Prostate gland (tissue), 2 donors: ENCODE measurements at regions not wholly inside any gene's neighbourhood (a gene's known extent, or its start where the extent isn't known, plus 50 kb on each side); places are given as distances from the start of the nearest gene placed in this dataset.
"Not testable (repeated sequence)": the region's sequence is repeated elsewhere in the genome, so short reads cannot be mapped to it uniquely, and the experiment has no call there.

ENCODE experiments used
- DNase-seq: peaks from one replicate; pipeline ENCODE4 v3.0.0-alpha.2; 2019; ENCODE audit warnings: low spot score
- H3K27ac ChIP-seq, 2 donors: fragments of 200-600 bp; sonication (generic); 2 replicates each; pipeline ENCODE4 v1.5.1; 2017 to 2019
- H3K27me3 ChIP-seq: fragments of 200-600 bp; sonication (generic); replicated peaks from 2 replicates; pipeline ENCODE4 v1.5.1; 2019; ENCODE audit not compliant: insufficient read depth
- H3K36me3 ChIP-seq, 2 donors: fragments of 200-600 bp; sonication (generic); 1 replicate in 1 of 2; 2 replicates in 1 of 2; pipeline versions ENCODE4 v1.5.1 to v1.8.1; 2017 to 2019
- H3K4me1 ChIP-seq: fragments of 200-600 bp; sonication (generic); replicated peaks from 2 replicates; pipeline ENCODE4 v1.5.1; 2019
- H3K4me3 ChIP-seq, 2 donors: fragments of 200-600 bp; sonication (generic); 2 replicates each; pipeline ENCODE4 v1.5.1; 2017 to 2019
- H3K9me3 ChIP-seq: fragments of 200-600 bp; sonication (generic); 2 replicates; pipeline ENCODE4 v1.5.1; 2017
- CTCF ChIP-seq, 4 experiments: fragments of 200-600 bp in 2 of 4; fragments of 450-650 bp in 2 of 4; sonication (generic) in 2 of 4; IDR thresholded peaks; 1 replicate in 3 of 4; 2 replicates in 1 of 4; pipeline ENCODE4 v1.5.1; 2016 to 2019; ENCODE audit warnings: antibody characterized with exemption in 4 of 4, mild to moderate bottlenecking in 2 of 4, moderate library complexity in 2 of 4
- POLR2A ChIP-seq: fragments of 450-650 bp; IDR thresholded peaks from one replicate; pipeline ENCODE4 v1.6.1; 2016; ENCODE audit warnings: antibody characterized with exemption, mild to moderate bottlenecking
- POLR2AphosphoS5 ChIP-seq: sonication (generic); formaldehyde crosslinking; IDR thresholded peaks from one replicate; pipeline ENCODE4 v1.6.1; 2017; ENCODE audit warnings: antibody characterized with exemption
- WGBS: methylation state at CpG from one replicate; pipeline ENCODE4 v1.1.5; 2018; 5-methylcytosine and 5-hydroxymethylcytosine counted together
- intact Hi-C: fragments of 100-400 bp; cut with DNase I; formaldehyde crosslinking; loops from one replicate; pipeline ENCODE4 v1.14.2; 2022

GRCh38 chr22:47406180-47406834 is 643.9 kb downstream of the TBC1D22A start:
- no peak for DNase-seq

GRCh38 chr22:47405222-47405621 is 642.8 kb downstream of the TBC1D22A start:
- 96% methylated on average over 15 of the region's 15 CpGs for WGBS
- DNase-seq, H3K27me3 ChIP-seq: not testable (repeated sequence)

More at GRCh38 chr22:47406180-47406834, 643.9 kb downstream of the TBC1D22A start:
- no peaks in the 10 kb centered on the region for H3K4me1 ChIP-seq
- H3K27ac ChIP-seq = no peak overlapping the region
- H3K4me3 ChIP-seq = no peak overlapping the region
- no peaks in the 10 kb centered on the region for H3K9me3 ChIP-seq
- no peak for TF ChIP-seq POLR2AphosphoS5
- no peak for TF ChIP-seq CTCF (IDR thresholded peaks at IDR 0.05)
- no peak for TF ChIP-seq POLR2A
- no peaks in the 10 kb centered on the region for H3K36me3 ChIP-seq
- intact Hi-C loops = no loop called here
- 90% methylated on average over 12 of the region's 12 CpGs for WGBS
- peaks cover 2% of the 10 kb centered on the region for H3K27me3 ChIP-seq

GRCh38 chr22:47402876-47403525 is 640.6 kb downstream of the TBC1D22A start:
- no peak for DNase-seq
- intact Hi-C loops = no loop called here
- WGBS = 87% methylated on average over 14 of the region's 14 CpGs
- no peaks in the 10 kb centered on the region for H3K4me1 ChIP-seq
- no peaks in the 10 kb centered on the region for H3K36me3 ChIP-seq
- TF ChIP-seq CTCF (IDR thresholded peaks at IDR 0.05) = no peak
- no peak for TF ChIP-seq POLR2A
- no peak for TF ChIP-seq POLR2AphosphoS5
- peaks cover 2% of the 10 kb centered on the region for H3K27me3 ChIP-seq
- no peak overlapping the region for H3K4me3 ChIP-seq
- H3K9me3 ChIP-seq = no peaks in the 10 kb centered on the region
- no peak overlapping the region for H3K27ac ChIP-seq

More at GRCh38 chr22:47405222-47405621, 642.8 kb downstream of the TBC1D22A start:
- H3K27ac ChIP-seq, H3K4me1 ChIP-seq, H3K4me3 ChIP-seq, H3K9me3 ChIP-seq, intact Hi-C loops, H3K36me3 ChIP-seq: not testable (repeated sequence)

- TF ChIP-seq CTCF (IDR thresholded peaks at IDR 0.05) (no peak), POLR2AphosphoS5 (no peak), POLR2A (no peak)
- H3K27ac ChIP-seq = no peak overlapping the region
- H3K27me3 ChIP-seq = peaks cover 4% of the 10 kb centered on the region
- H3K9me3 ChIP-seq = no peaks in the 10 kb centered on the region
- no peak for DNase-seq
- H3K36me3 ChIP-seq = no peaks in the 10 kb centered on the region
- 37% methylated on average over 27 of the region's 29 CpGs for WGBS
- no peaks in the 10 kb centered on the region for H3K4me1 ChIP-seq
- intact Hi-C loops = no loop called here
- H3K4me3 ChIP-seq = no peak overlapping the region
Observed at GRCh38 chr22:47401976-47402770, 639.7 kb downstream of the TBC1D22A start.

- no peak for DNase-seq
- 39% methylated on average over 12 of the region's 12 CpGs for WGBS
Observed at GRCh38 chr22:47401592-47401898, 639.1 kb downstream of the TBC1D22A start.

More at GRCh38 chr22:47401592-47401898, 639.1 kb downstream of the TBC1D22A start:
- TF ChIP-seq POLR2AphosphoS5 (no peak), CTCF (IDR thresholded peaks at IDR 0.05) (no peak)
- H3K4me3 ChIP-seq = no peak overlapping the region
- no peaks in the 10 kb centered on the region for H3K4me1 ChIP-seq
- no peak overlapping the region for H3K27ac ChIP-seq
- no peaks in the 10 kb centered on the region for H3K36me3 ChIP-seq
- intact Hi-C loops = no loop called here
- peaks cover 4% of the 10 kb centered on the region for H3K27me3 ChIP-seq
- H3K9me3 ChIP-seq = no peaks in the 10 kb centered on the region
